GM21367 (cell line): ENCODE measurements at regions not wholly inside any gene's neighbourhood (a gene's known extent, or its start where the extent isn't known, plus 50 kb on each side); places are given as distances from the start of the nearest gene placed in this dataset.

Experiments used
- ATAC-seq: cut with Tn5 transposase; IDR thresholded peaks from one replicate; pipeline ENCODE4 v1.9.1; 2021; ENCODE audit not compliant: unreplicated experiment

GRCh38 chr2:152883951-152884487, 165.6 kb downstream of the ARL6IP6 start:
- no peak for ATAC-seq

- no peak for ATAC-seq
Observed at GRCh38 chr2:152881527-152881926, 163.1 kb downstream of the ARL6IP6 start.

- no peak for ATAC-seq
Observed at GRCh38 chr2:152879275-152879674, 160.9 kb downstream of the ARL6IP6 start.

- no peak for ATAC-seq
Observed at GRCh38 chr2:152875701-152876695, 157.6 kb downstream of the ARL6IP6 start.

- ATAC-seq = no peak
Observed at GRCh38 chr2:152874955-152875354, 156.5 kb downstream of the ARL6IP6 start.

GRCh38 chr2:152870239-152870638, 151.8 kb downstream of the ARL6IP6 start:
- ATAC-seq = no peak

GRCh38 chr2:152867397-152867796, 149.0 kb downstream of the ARL6IP6 start:
- no peak for ATAC-seq

- no peak for ATAC-seq
Observed at GRCh38 chr2:152864601-152865149, 146.3 kb downstream of the ARL6IP6 start.

GRCh38 chr2:152863826-152864225, 145.4 kb downstream of the ARL6IP6 start:
- no peak for ATAC-seq

GRCh38 chr2:152861349-152861942, 143.0 kb downstream of the ARL6IP6 start:
- no peak for ATAC-seq

- ATAC-seq = no peak
Observed at GRCh38 chr2:152858594-152859265, 140.3 kb downstream of the ARL6IP6 start.

- ATAC-seq = no peak
Observed at GRCh38 chr2:152846697-152847470, 128.5 kb downstream of the ARL6IP6 start.

- ATAC-seq = no peak
Observed at GRCh38 chr2:152835674-152836073, 117.3 kb downstream of the ARL6IP6 start.

- ATAC-seq = no peak
Observed at GRCh38 chr2:152827944-152828343, 109.5 kb downstream of the ARL6IP6 start.

- ATAC-seq = no peak
Observed at GRCh38 chr2:152826581-152827279, 108.3 kb downstream of the ARL6IP6 start.

GRCh38 chr2:152825834-152826233, 107.4 kb downstream of the ARL6IP6 start:
- ATAC-seq = no peak

GRCh38 chr2:152823905-152824304, 105.5 kb downstream of the ARL6IP6 start:
- no peak for ATAC-seq

GRCh38 chr2:152822676-152823075, 104.3 kb downstream of the ARL6IP6 start:
- ATAC-seq = no peak

- no peak for ATAC-seq
Observed at GRCh38 chr2:152820048-152820447, 101.6 kb downstream of the ARL6IP6 start.
